Transverse colon (tissue), 3 donors: ENCODE measurements at regions not wholly inside any gene's neighbourhood (a gene's known extent, or its start where the extent isn't known, plus 50 kb on each side); places are given as distances from the start of the nearest gene placed in this dataset.

ENCODE experiments used
- POLR2A ChIP-seq: fragments of 450-650 bp; IDR thresholded peaks from one replicate; pipeline ENCODE4 v1.6.1; 2016; ENCODE audit warnings: antibody characterized with exemption, mild to moderate bottlenecking, moderate library complexity
- POLR2AphosphoS5 ChIP-seq, 3 donors: sonication (generic); formaldehyde crosslinking; IDR thresholded peaks; one replicate each; pipeline ENCODE4 v1.6.1; 2016; ENCODE audit warnings: antibody characterized with exemption in 3 of 3

- TF ChIP-seq POLR2AphosphoS5 (IDR thresholded peaks at IDR 0.05) (no peak), POLR2A (no peak)
Measured at GRCh38 chr2:14690926-14691325, 58.4 kb downstream of the LRATD1 start.
